Testis (tissue), 2 donors: ENCODE measurements at regions not wholly inside any gene's neighbourhood (a gene's known extent, or its start where the extent isn't known, plus 50 kb on each side); places are given as distances from the start of the nearest gene placed in this dataset.

ENCODE experiments used
- DNase-seq: peaks from one replicate; pipeline ENCODE4 v3.0.0-alpha.2; 2019
- H3K27ac ChIP-seq, 2 donors: fragments of 200-600 bp; sonication (generic); one replicate each; pipeline ENCODE4 v1.5.1; 2019
- H3K27me3 ChIP-seq: fragments of 200-600 bp; sonication (generic); one replicate; pipeline ENCODE4 v1.5.1; 2019
- H3K36me3 ChIP-seq: fragments of 200-600 bp; sonication (generic); one replicate; pipeline ENCODE4 v1.5.1; 2017; ENCODE audit warnings: low read depth; ENCODE audit errors: missing control alignments
- H3K4me1 ChIP-seq: fragments of 200-600 bp; sonication (generic); one replicate; pipeline ENCODE4 v1.5.1; 2019
- H3K4me3 ChIP-seq, 2 donors: fragments of 200-600 bp; sonication (generic); one replicate each; pipeline ENCODE4 v1.5.1; 2017 to 2019
- H3K9me3 ChIP-seq: fragments of 200-600 bp; sonication (generic); one replicate; pipeline ENCODE4 v1.5.1; 2017
- CTCF ChIP-seq, 3 experiments: fragments of 450-650 bp in 2 of 3; fragments of 200-600 bp in 1 of 3; sonication (generic) in 1 of 3; IDR thresholded peaks; one replicate each; pipeline ENCODE4 v1.5.1; 2016 to 2019; ENCODE audit warnings: antibody characterized with exemption in 3 of 3, mild to moderate bottlenecking in 2 of 3, moderate library complexity in 1 of 3
- POLR2A ChIP-seq: fragments of 450-650 bp; IDR thresholded peaks from one replicate; pipeline ENCODE4 v1.6.1; 2017; ENCODE audit warnings: antibody characterized with exemption, mild to moderate bottlenecking, moderate library complexity
- WGBS, 2 donors: methylation state at CpG; one replicate each; pipeline ENCODE4 v1.1.5; 2018; 5-methylcytosine and 5-hydroxymethylcytosine counted together
- intact Hi-C: fragments of 100-400 bp; cut with DNase I; formaldehyde crosslinking; loops from one replicate; pipeline ENCODE4 v1.15.1; 2023; ENCODE audit warnings: low total_unique reads

GRCh38 chr3:43971486-43971885, 270.2 kb upstream of the TOPAZ1 start:
- H3K27me3 ChIP-seq = no peaks in the 10 kb centered on the region
- intact Hi-C loops = no loop called here
- H3K9me3 ChIP-seq = no peaks in the 10 kb centered on the region
- H3K36me3 ChIP-seq = no peaks in the 10 kb centered on the region
- no peak overlapping the region for H3K27ac ChIP-seq
- no peak for DNase-seq
- TF ChIP-seq CTCF (IDR thresholded peaks at IDR 0.05) = no peak
- no peak for TF ChIP-seq POLR2A
- no peak overlapping the region for H3K4me3 ChIP-seq
- no peaks in the 10 kb centered on the region for H3K4me1 ChIP-seq

GRCh38 chr3:43978708-43979107, 263.0 kb upstream of the TOPAZ1 start:
- no peak for DNase-seq
- intact Hi-C loops = no loop called here

GRCh38 chr3:43979645-43980044, 262.0 kb upstream of the TOPAZ1 start:
- H3K27ac ChIP-seq = no peak overlapping the region
- no peaks in the 10 kb centered on the region for H3K36me3 ChIP-seq
- TF ChIP-seq POLR2A (no peak), CTCF (IDR thresholded peaks at IDR 0.05) (no peak)
- DNase-seq = no peak
- intact Hi-C loops = no loop called here
- 89 to 92% methylated on average over 3 of the region's 3 CpGs for WGBS, 2 donors
- H3K4me3 ChIP-seq = no peak overlapping the region
- no peaks in the 10 kb centered on the region for H3K27me3 ChIP-seq
- H3K4me1 ChIP-seq = no peaks in the 10 kb centered on the region
- no peaks in the 10 kb centered on the region for H3K9me3 ChIP-seq

More at GRCh38 chr3:43978708-43979107, 263.0 kb upstream of the TOPAZ1 start:
- Histone ChIP-seq H3K4me1 (no peaks in the 10 kb centered on the region), H3K4me3 (no peak overlapping the region), H3K36me3 (no peaks in the 10 kb centered on the region), H3K9me3 (no peaks in the 10 kb centered on the region), H3K27me3 (no peaks in the 10 kb centered on the region), H3K27ac (no peak overlapping the region)
- WGBS, 2 donors = 45 to 57% methylated on average over 2 of the region's 2 CpGs
- no peak for TF ChIP-seq CTCF (IDR thresholded peaks at IDR 0.05)
- TF ChIP-seq POLR2A = no peak

- intact Hi-C loops = no loop called here
- Histone ChIP-seq H3K27me3 (no peaks in the 10 kb centered on the region), H3K4me1 (peaks cover 29% of the 10 kb centered on the region), H3K27ac (no peak overlapping the region), H3K4me3 (peak overlapping the region; percentile 26 to 58), H3K9me3 (no peaks in the 10 kb centered on the region), H3K36me3 (no peaks in the 10 kb centered on the region)
- 1 to 18% methylated on average over 10 to 71 of the region's 73 CpGs for WGBS, 2 donors
- peak; percentile 34 for DNase-seq
- TF ChIP-seq POLR2A (no peak), CTCF (IDR thresholded peaks at IDR 0.05) (no peak)
These were observed 246.8 kb upstream of the TOPAZ1 start for GRCh38 chr3:43994657-43995546.
